WTC11 (cell line): ENCODE measurements at regions not wholly inside any gene's neighbourhood (a gene's known extent, or its start where the extent isn't known, plus 50 kb on each side); places are given as distances from the start of the nearest gene placed in this dataset.

Experiments used
- ATAC-seq: fragments of 200-7000 bp; cut with Tn5 transposase; 2 replicates; pipeline ENCODE4 v1.10.0; 2021; ENCODE audit warnings: mild to moderate bottlenecking, moderate library complexity
- CTCF ChIA-PET: fragments of 300-600 bp; sonication (Branson Sonifier 250); formaldehyde crosslinking; loops from one replicate; lab custom pipeline; 2021; ENCODE audit warnings: antibody characterized with exemption; lab: Charles Lee
- POLR2A ChIA-PET: fragments of 350-600 bp; sonication (Branson Sonifier 250); formaldehyde crosslinking; loops from one replicate; lab custom pipeline; 2021; ENCODE audit warnings: antibody characterized with exemption; lab: Charles Lee
- DNase-seq: peaks from one replicate; pipeline ENCODE4 v3.0.0; 2021; ENCODE audit warnings: low spot score
- H3K27ac Mint-ChIP-seq: 2 replicates; pipeline ENCODE4 v1.8.0; 2021; ENCODE audit warnings: mixed read lengths
- H3K27me3 Mint-ChIP-seq: 2 replicates; pipeline ENCODE4 v1.8.0; 2021; ENCODE audit warnings: low read depth, mild to moderate bottlenecking, moderate library complexity, mixed read lengths
- H3K36me3 Mint-ChIP-seq: 2 replicates; pipeline ENCODE4 v1.8.0; 2021; ENCODE audit warnings: mixed read lengths
- H3K4me1 Mint-ChIP-seq: 2 replicates; pipeline ENCODE4 v1.8.0; 2022; ENCODE audit warnings: mixed read lengths
- H3K4me3 Mint-ChIP-seq: 2 replicates; pipeline ENCODE4 v1.8.0; 2021; ENCODE audit warnings: mild to moderate bottlenecking, moderate library complexity, mixed read lengths
- H3K9me3 Mint-ChIP-seq: 2 replicates; pipeline ENCODE4 v1.8.0; 2021; ENCODE audit warnings: mixed read lengths
- ATF1 ChIP-seq: sonication (generic); formaldehyde crosslinking; IDR thresholded peaks from 2 replicates; pipeline ENCODE4 v1.8.1; 2023; ENCODE audit warnings: mild to moderate bottlenecking, moderate library complexity, missing genetic modification reagents
- E2F1 ChIP-seq: sonication (generic); formaldehyde crosslinking; IDR thresholded peaks from 2 replicates; pipeline ENCODE4 v1.8.0; 2022; ENCODE audit warnings: mild to moderate bottlenecking, missing genetic modification reagents
- ESRRA ChIP-seq: sonication (generic); formaldehyde crosslinking; IDR thresholded peaks from 2 replicates; pipeline ENCODE4 v1.8.1; 2022; ENCODE audit warnings: mild to moderate bottlenecking, missing genetic modification reagents, borderline replicate concordance
- FOXK1 ChIP-seq: sonication (generic); formaldehyde crosslinking; IDR thresholded peaks from 2 replicates; pipeline ENCODE4 v1.8.0; 2022; ENCODE audit warnings: mild to moderate bottlenecking, moderate library complexity, missing genetic modification reagents
- FOXP1 ChIP-seq: sonication (generic); formaldehyde crosslinking; IDR thresholded peaks from 2 replicates; pipeline ENCODE4 v1.8.0; 2022; ENCODE audit warnings: missing genetic modification reagents, mild to moderate bottlenecking, moderate library complexity, borderline replicate concordance
- GRHL2 ChIP-seq: fragments of 250-450 bp; sonication (Bioruptor Pico); IDR thresholded peaks from 2 replicates; pipeline ENCODE4 v1.8.0; 2022; ENCODE audit warnings: mild to moderate bottlenecking, moderate library complexity; ENCODE audit not compliant: insufficient replicate concordance, severe bottlenecking
- HMGA2 ChIP-seq: fragments of 250-450 bp; sonication (Bioruptor Pico); IDR thresholded peaks from 2 replicates; pipeline ENCODE4 v1.4.0; 2021; ENCODE audit warnings: mild to moderate bottlenecking, moderate library complexity
- IRF1 ChIP-seq: sonication (generic); formaldehyde crosslinking; IDR thresholded peaks from 2 replicates; pipeline ENCODE4 v1.8.0; 2023; ENCODE audit warnings: missing genetic modification reagents
- KAT7 ChIP-seq: sonication (generic); formaldehyde crosslinking; IDR thresholded peaks from 2 replicates; pipeline ENCODE4 v1.8.1; 2023; ENCODE audit warnings: missing genetic modification reagents, mild to moderate bottlenecking, borderline replicate concordance
- NFATC4 ChIP-seq: fragments of 250-450 bp; sonication (Bioruptor Pico); IDR thresholded peaks from 2 replicates; pipeline ENCODE4 v1.9.0; 2021; ENCODE audit warnings: mild to moderate bottlenecking
- NFE2L1 ChIP-seq: sonication (generic); formaldehyde crosslinking; IDR thresholded peaks from 2 replicates; pipeline ENCODE4 v1.8.1; 2023; ENCODE audit warnings: missing genetic modification reagents
- NFYB ChIP-seq: sonication (generic); formaldehyde crosslinking; conservative IDR thresholded peaks from 2 replicates; pipeline ENCODE4 v1.8.0; 2022; ENCODE audit warnings: low read depth, missing genetic modification reagents
- NR1H2 ChIP-seq: sonication (generic); formaldehyde crosslinking; IDR thresholded peaks from 2 replicates; pipeline ENCODE4 v1.9.0; 2021; ENCODE audit warnings: mild to moderate bottlenecking, moderate library complexity, missing genetic modification reagents
- NR3C1 ChIP-seq: sonication (generic); formaldehyde crosslinking; conservative IDR thresholded peaks from 2 replicates; pipeline ENCODE4 v1.8.1; 2023; ENCODE audit warnings: low read depth, mild to moderate bottlenecking, missing genetic modification reagents
- PREB ChIP-seq: sonication (generic); formaldehyde crosslinking; IDR thresholded peaks from 2 replicates; pipeline ENCODE4 v1.8.1; 2022; ENCODE audit warnings: mild to moderate bottlenecking, missing genetic modification reagents, moderate library complexity, borderline replicate concordance
- PRRX2 ChIP-seq: fragments of 250-450 bp; sonication (Bioruptor Pico); IDR thresholded peaks from 2 replicates; pipeline ENCODE4 v1.8.0; 2021; ENCODE audit warnings: mild to moderate bottlenecking
- SOX15 ChIP-seq: fragments of 250-450 bp; sonication (Bioruptor Pico); IDR thresholded peaks from 2 replicates; pipeline ENCODE4 v1.9.0; 2021; ENCODE audit warnings: mild to moderate bottlenecking
- STAT6 ChIP-seq: sonication (generic); formaldehyde crosslinking; conservative IDR thresholded peaks from 2 replicates; pipeline ENCODE4 v1.8.1; 2023; ENCODE audit warnings: mild to moderate bottlenecking, low read depth, missing genetic modification reagents, moderate library complexity
- TCF7 ChIP-seq: sonication (generic); formaldehyde crosslinking; IDR thresholded peaks from 2 replicates; pipeline ENCODE4 v1.8.0; 2022; ENCODE audit warnings: mild to moderate bottlenecking, low read depth, missing genetic modification reagents, moderate library complexity
- ZNF281 ChIP-seq: sonication (generic); formaldehyde crosslinking; IDR thresholded peaks from 2 replicates; pipeline ENCODE4 v1.8.0; 2023; ENCODE audit warnings: mild to moderate bottlenecking, missing genetic modification reagents
- ZNF512 ChIP-seq: sonication (generic); formaldehyde crosslinking; IDR thresholded peaks from 2 replicates; pipeline ENCODE4 v1.8.1; 2022; ENCODE audit warnings: missing genetic modification reagents, borderline replicate concordance
- ZNF532 ChIP-seq: fragments of 250-450 bp; sonication (Bioruptor Pico); IDR thresholded peaks from 2 replicates; pipeline ENCODE4 v1.9.0; 2021; ENCODE audit warnings: mild to moderate bottlenecking, borderline replicate concordance

GRCh38 chr12:90120627-90121026, 412.0 kb upstream of the ATP2B1 start:
- Mint-ChIP-seq H3K36me3 (peaks cover 21% of the 10 kb centered on the region), H3K4me3 (no peak overlapping the region), H3K4me1 (no peaks in the 10 kb centered on the region), H3K27ac (no peak overlapping the region), H3K27me3 (no peaks in the 10 kb centered on the region), H3K9me3 (peaks cover 32% of the 10 kb centered on the region)
- CTCF ChIA-PET: no interaction called here
- no peak for TF ChIP-seq GRHL2 (CRISPR knock-in tag)
- TF ChIP-seq PREB (CRISPR knock-in tag): no peak
- no peak for TF ChIP-seq NFYB (CRISPR knock-in tag)
- POLR2A ChIA-PET: no interaction called here
- no peak for ATAC-seq
- no peak for DNase-seq

GRCh38 chr12:90112666-90113065, 404.0 kb upstream of the ATP2B1 start:
- Mint-ChIP-seq H3K27ac (no peak overlapping the region), H3K36me3 (no peaks in the 10 kb centered on the region), H3K4me3 (no peak overlapping the region), H3K9me3 (no peaks in the 10 kb centered on the region), H3K4me1 (no peaks in the 10 kb centered on the region), H3K27me3 (no peaks in the 10 kb centered on the region)
- DNase-seq (no peak), ATAC-seq (no peak)
- TF ChIP-seq PRRX2 (CRISPR knock-in tag) (no peak), ZNF281 (CRISPR knock-in tag) (no peak), ZNF512 (CRISPR knock-in tag) (no peak), TCF7 (CRISPR knock-in tag) (no peak), KAT7 (CRISPR knock-in tag) (no peak), FOXP1 (CRISPR knock-in tag) (no peak), ZNF532 (CRISPR knock-in tag) (no peak), NFE2L1 (CRISPR knock-in tag) (no peak), FOXK1 (no peak), SOX15 (CRISPR knock-in tag) (no peak), ESRRA (CRISPR knock-in tag) (no peak), E2F1 (CRISPR knock-in tag) (no peak), NR3C1 (CRISPR knock-in tag) (no peak), IRF1 (no peak), NR1H2 (CRISPR knock-in tag) (no peak), ATF1 (CRISPR knock-in tag) (no peak), HMGA2 (CRISPR knock-in tag) (no peak), NFATC4 (CRISPR knock-in tag) (no peak), STAT6 (CRISPR knock-in tag) (no peak)
- CTCF ChIA-PET: no interaction called here
- POLR2A ChIA-PET: no interaction called here
